Endothelial cell (in vitro differentiated cells): ENCODE measurements at regions not wholly inside any gene's neighbourhood (a gene's known extent, or its start where the extent isn't known, plus 50 kb on each side); places are given as distances from the start of the nearest gene placed in this dataset.

Source experiments
- DNase-seq: peaks from one replicate; pipeline ENCODE4 v3.0.0; 2021; ENCODE audit warnings: low spot score
- H3K27ac Mint-ChIP-seq: one replicate; pipeline ENCODE4 v1.8.0; 2021; ENCODE audit warnings: mixed read lengths, inconsistent platforms; ENCODE audit not compliant: unreplicated experiment
- H3K27me3 Mint-ChIP-seq: one replicate; pipeline ENCODE4 v1.8.0; 2021; ENCODE audit warnings: mild to moderate bottlenecking, moderate library complexity, mixed read lengths, inconsistent platforms; ENCODE audit not compliant: unreplicated experiment
- H3K36me3 Mint-ChIP-seq: one replicate; pipeline ENCODE4 v1.8.0; 2021; ENCODE audit warnings: mild to moderate bottlenecking, low read depth, mixed read lengths, inconsistent platforms; ENCODE audit not compliant: unreplicated experiment
- H3K4me1 Mint-ChIP-seq: one replicate; pipeline ENCODE4 v1.8.0; 2021; ENCODE audit warnings: mild to moderate bottlenecking, mixed read lengths, inconsistent platforms; ENCODE audit not compliant: unreplicated experiment
- H3K4me3 Mint-ChIP-seq: one replicate; pipeline ENCODE4 v1.8.0; 2021; ENCODE audit warnings: mild to moderate bottlenecking, mixed read lengths, inconsistent platforms; ENCODE audit not compliant: unreplicated experiment
- H3K9me3 Mint-ChIP-seq: one replicate; pipeline ENCODE4 v1.8.0; 2021; ENCODE audit warnings: mixed read lengths, inconsistent platforms; ENCODE audit not compliant: unreplicated experiment
- TF ChIP-seq, protein P1 (sequence below): fragments of 200-600 bp; sonication (generic); IDR thresholded peaks from one replicate; pipeline ENCODE4 v1.5.0; 2021; ENCODE audit warnings: antibody characterized with exemption; ENCODE audit not compliant: unreplicated experiment

DNA sequence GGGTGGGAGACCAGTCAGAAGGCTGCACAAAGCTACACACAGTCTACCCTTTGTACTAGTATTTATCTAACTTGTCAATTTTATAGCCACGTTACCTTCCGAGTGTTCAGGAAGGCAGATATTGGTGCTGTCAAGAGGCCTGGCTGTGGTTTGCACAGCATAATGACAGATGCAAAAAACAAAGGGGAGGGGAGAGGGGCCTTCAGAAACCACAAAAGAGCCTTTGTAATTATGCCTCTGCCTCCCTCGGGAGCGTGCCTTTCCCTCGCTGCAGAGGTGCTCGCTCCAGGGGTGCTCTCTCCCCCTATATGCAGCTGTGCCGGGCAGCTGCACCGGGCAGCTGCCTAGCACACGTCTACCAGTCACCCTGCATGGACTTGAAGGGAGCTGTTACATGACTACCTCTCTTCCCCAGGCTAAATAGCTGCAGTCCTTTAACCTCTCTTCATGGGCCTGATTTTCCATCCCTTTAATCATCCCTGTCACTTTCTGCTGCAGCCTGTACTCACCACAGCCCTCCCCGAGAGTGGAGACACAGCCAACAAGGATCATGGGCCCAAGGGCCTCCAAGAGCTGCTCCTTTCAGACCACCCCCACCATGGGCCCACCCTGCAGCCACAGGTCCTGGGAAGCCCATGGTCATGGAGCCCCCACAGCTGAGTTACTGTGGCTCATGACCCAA, 168.4 kb upstream of the PKDCC start:
- no peak overlapping the region for H3K4me3 Mint-ChIP-seq
- H3K27ac Mint-ChIP-seq = no peak overlapping the region
- no peaks in the 10 kb centered on the region for H3K36me3 Mint-ChIP-seq

DNA sequence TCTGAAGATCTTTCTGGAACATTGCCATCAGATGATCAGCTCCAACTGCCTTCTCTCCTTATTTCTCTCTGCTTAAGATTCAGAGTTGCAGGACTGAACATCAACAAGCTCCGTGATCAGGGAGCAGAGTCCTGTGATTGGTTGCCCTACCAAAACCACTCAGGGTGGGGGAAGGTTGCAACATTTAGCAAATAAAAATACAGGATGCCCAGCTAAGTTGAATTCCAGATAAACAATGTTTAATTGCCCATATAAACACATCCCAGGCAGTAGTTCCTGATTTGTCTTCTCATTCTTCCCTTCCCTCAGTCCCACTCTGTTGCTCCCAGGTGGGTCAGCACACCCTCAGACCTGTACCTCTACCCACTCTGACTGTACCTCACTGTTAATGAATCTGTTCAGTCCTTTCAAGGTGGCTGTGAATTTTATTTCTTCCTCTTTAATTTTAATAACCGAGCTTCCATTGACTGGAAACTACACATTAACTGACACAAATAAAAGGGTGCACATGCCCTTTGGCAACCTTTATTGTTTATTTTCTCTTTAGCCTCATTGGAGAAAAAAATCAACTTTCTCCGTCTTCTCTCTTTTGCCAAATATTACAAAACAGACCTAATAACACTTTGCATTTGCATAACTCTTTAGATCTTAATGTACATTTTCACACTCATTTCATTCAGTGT, 167.1 kb upstream of the PKDCC start:
- TF ChIP-seq, protein P1, sequence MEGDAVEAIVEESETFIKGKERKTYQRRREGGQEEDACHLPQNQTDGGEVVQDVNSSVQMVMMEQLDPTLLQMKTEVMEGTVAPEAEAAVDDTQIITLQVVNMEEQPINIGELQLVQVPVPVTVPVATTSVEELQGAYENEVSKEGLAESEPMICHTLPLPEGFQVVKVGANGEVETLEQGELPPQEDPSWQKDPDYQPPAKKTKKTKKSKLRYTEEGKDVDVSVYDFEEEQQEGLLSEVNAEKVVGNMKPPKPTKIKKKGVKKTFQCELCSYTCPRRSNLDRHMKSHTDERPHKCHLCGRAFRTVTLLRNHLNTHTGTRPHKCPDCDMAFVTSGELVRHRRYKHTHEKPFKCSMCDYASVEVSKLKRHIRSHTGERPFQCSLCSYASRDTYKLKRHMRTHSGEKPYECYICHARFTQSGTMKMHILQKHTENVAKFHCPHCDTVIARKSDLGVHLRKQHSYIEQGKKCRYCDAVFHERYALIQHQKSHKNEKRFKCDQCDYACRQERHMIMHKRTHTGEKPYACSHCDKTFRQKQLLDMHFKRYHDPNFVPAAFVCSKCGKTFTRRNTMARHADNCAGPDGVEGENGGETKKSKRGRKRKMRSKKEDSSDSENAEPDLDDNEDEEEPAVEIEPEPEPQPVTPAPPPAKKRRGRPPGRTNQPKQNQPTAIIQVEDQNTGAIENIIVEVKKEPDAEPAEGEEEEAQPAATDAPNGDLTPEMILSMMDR = no peak
- no peaks in the 10 kb centered on the region for H3K9me3 Mint-ChIP-seq
- H3K27me3 Mint-ChIP-seq = peaks cover 1% of the 10 kb centered on the region
- H3K4me3 Mint-ChIP-seq = no peak overlapping the region
- H3K27ac Mint-ChIP-seq = no peak overlapping the region
- no peaks in the 10 kb centered on the region for H3K4me1 Mint-ChIP-seq
- DNase-seq = no peak
- H3K36me3 Mint-ChIP-seq = no peaks in the 10 kb centered on the region

More for the DNA sequence above, 168.4 kb upstream of the PKDCC start:
- no peak for DNase-seq
- TF ChIP-seq, protein P1 = no peak
- Mint-ChIP-seq H3K9me3 (no peaks in the 10 kb centered on the region), H3K4me1 (no peaks in the 10 kb centered on the region), H3K27me3 (peaks cover 1% of the 10 kb centered on the region)

DNA sequence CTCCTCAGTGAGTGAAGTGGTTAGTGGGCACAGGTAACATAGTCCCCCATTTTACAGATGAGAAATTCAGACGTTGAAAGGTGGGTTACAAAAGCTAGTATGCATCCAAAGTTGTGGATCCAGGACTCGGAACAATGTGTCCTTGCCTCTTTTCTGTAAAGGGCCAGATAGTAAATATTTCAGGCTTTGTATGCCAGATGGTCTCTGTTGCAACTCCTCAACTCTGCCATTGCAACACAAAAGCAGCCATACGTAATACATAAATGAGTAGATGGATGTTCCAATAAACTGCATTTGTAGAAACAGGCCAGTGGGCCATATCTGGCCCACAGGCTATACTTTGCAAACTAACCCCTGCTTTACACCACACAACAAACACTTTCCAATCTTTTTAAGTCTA, 166.6 kb upstream of the PKDCC start:
- no peaks in the 10 kb centered on the region for H3K4me1 Mint-ChIP-seq

DNA sequence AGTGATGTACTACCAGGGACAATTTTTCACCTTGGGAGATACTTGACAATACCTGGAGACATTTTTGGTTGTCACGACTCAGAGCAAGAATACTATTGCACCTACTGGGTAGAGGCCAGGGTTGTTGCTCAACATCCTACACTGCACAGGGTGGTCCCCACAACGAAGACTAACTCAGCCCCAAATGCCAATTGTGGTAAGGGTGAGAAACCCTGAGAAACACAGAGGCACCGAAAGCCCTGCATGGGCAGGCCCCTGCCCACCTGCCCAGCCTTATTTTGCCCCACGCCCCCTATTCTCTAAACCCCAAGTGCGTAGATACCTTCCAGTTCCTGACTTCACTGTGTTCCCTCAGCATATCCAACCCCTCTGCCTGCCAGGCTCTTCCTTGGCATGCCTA, 163.1 kb upstream of the PKDCC start:
- Mint-ChIP-seq H3K4me3 (no peak overlapping the region), H3K27me3 (peaks cover 1% of the 10 kb centered on the region), H3K36me3 (no peaks in the 10 kb centered on the region), H3K27ac (no peak overlapping the region), H3K9me3 (no peaks in the 10 kb centered on the region), H3K4me1 (no peaks in the 10 kb centered on the region)
- TF ChIP-seq, protein P1 = no peak
- no peak for DNase-seq

More for the DNA sequence above, 166.6 kb upstream of the PKDCC start:
- Mint-ChIP-seq H3K9me3 (no peaks in the 10 kb centered on the region), H3K27me3 (peaks cover 1% of the 10 kb centered on the region), H3K27ac (no peak overlapping the region), H3K4me3 (no peak overlapping the region), H3K36me3 (no peaks in the 10 kb centered on the region)
- TF ChIP-seq, protein P1 = no peak
- no peak for DNase-seq

DNA sequence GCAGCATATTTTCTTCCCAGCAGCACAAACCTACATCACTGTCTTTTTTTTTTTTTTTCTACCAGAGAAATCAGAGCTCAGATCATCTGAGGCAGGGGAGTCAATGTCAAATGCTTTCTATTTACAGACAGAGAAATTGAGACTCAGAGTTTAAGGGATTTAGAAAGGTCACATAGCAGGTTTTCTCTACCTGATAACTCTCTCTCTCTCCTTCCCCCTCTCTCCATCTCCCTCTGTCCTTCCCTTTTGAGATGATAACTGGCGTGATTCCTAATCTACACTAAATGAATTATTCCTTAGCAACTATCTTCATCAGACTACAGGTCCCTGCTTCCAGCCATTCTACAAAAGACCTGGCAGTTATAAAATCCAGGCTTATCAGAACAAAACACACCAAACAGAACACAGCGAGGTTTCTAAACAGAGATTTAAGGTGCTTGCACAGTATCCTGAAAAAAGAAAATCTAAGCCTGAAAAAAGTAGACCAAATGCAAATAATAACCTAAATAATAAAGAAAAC, 161.6 kb upstream of the PKDCC start:
- TF ChIP-seq, protein P1 = no peak
- Mint-ChIP-seq H3K27ac (no peak overlapping the region), H3K4me3 (no peak overlapping the region), H3K4me1 (no peaks in the 10 kb centered on the region), H3K27me3 (peaks cover 1% of the 10 kb centered on the region), H3K9me3 (no peaks in the 10 kb centered on the region), H3K36me3 (no peaks in the 10 kb centered on the region)
- DNase-seq = no peak
